Ovary (tissue), 7 donors: ENCODE measurements at regions not wholly inside any gene's neighbourhood (a gene's known extent, or its start where the extent isn't known, plus 50 kb on each side); places are given as distances from the start of the nearest gene placed in this dataset.

ENCODE experiments used
- DNase-seq, 5 donors: peaks; one replicate each; pipeline ENCODE4 v3.0.0-alpha.2; 2019 to 2020
- H3K27ac ChIP-seq, 2 donors: fragments of 200-600 bp; one replicate each; pipeline versions ENCODE4 v1.5.1 to v1.8.0; 2019 to 2022
- H3K27me3 ChIP-seq: fragments of 200-600 bp; one replicate; pipeline ENCODE4 v1.8.0; 2022
- H3K36me3 ChIP-seq: fragments of 200-600 bp; sonication (generic); one replicate; pipeline ENCODE4 v1.5.1; 2019
- H3K4me1 ChIP-seq: one replicate; pipeline ENCODE4 v1.8.1; 2013; ENCODE audit warnings: mild to moderate bottlenecking, moderate library complexity; ENCODE audit not compliant: insufficient read depth
- H3K4me3 ChIP-seq: fragments of 200-600 bp; sonication (generic); one replicate; pipeline ENCODE4 v1.5.1; 2017
- H3K9me3 ChIP-seq, 2 donors: fragments of 200-600 bp in 1 of 2; sonication (generic) in 1 of 2; one replicate each; pipeline versions ENCODE4 v1.5.1 to v1.8.1; 2013 to 2019; ENCODE audit warnings: mild to moderate bottlenecking in 1 of 2, moderate library complexity in 1 of 2
- CTCF ChIP-seq, 3 donors: fragments of 450-650 bp in 2 of 3; fragments of 200-600 bp in 1 of 3; IDR thresholded peaks; one replicate each; pipeline versions ENCODE4 v1.5.1 to v1.8.0; 2016 to 2022; ENCODE audit warnings: antibody characterized with exemption in 3 of 3, mild to moderate bottlenecking in 1 of 3
- EP300 ChIP-seq: sonication (generic); formaldehyde crosslinking; IDR thresholded peaks from one replicate; pipeline ENCODE4 v1.6.1; 2017; ENCODE audit warnings: antibody characterized with exemption
- POLR2A ChIP-seq: fragments of 450-650 bp; IDR thresholded peaks from one replicate; pipeline ENCODE4 v1.6.1; 2017; ENCODE audit warnings: antibody characterized with exemption, mild to moderate bottlenecking, moderate library complexity
- WGBS, 3 donors: extraction: QIAGEN DNeasy Blood & Tissue Kit in 1 of 3; methylation state at CpG; one replicate each; pipeline versions ENCODE4 v1.1.5 to v1.1.7; 2013 to 2017; 5-methylcytosine and 5-hydroxymethylcytosine counted together
- intact Hi-C, 4 donors: fragments of 100-400 bp; cut with DNase I; formaldehyde crosslinking; loops; one replicate each; pipeline versions ENCODE4 v1.11.0 to v1.15.1; 2022 to 2023
- donor health status: DM: no; HTN: no; CAD: no; lungs with moderate emphysema.
- donor health status: DM: no; HTN: no; CAD: no.
- donor health status: Bipolar disorder and iron deficiency.
- donor health status: DM: no; HTN: no; CAD: no.
- donor health status: DM: yes; HTN: yes; CAD: no.

DNA sequence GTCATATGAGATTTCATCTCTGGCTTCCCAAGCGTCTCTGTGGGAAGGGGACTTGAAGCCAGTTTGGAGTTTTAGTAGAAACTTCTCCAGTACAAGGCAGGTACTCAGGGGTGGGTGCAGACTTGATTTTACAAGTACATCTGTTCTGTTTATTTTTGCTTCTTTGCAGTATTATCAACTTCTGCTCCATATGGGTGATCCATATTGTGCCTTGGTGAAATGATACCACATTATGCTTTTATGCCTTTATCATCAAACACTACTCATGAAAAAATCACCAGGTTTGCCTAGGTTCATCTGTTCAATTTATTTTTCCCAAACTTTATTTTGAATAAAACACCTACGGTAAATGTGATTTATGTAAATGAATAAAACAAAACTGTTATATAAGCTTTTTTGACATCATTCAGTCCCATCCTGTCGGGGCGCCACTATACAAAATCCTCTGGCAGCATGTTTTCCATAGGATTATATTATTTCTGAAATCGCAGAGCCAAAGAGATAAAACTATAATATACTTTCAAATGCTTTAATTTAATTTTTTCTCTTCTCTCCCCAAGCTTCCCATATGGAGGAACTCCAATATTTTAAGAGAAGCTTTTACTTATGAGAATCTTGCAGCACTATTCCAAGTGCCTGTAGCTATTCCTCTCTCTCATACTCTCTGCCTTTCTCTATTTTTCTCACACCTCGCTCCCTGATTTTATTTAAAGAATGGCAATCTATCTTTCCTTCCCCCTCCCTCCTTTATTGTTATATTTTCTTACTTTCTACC lies 490.9 kb downstream of the RNF144A start:
- no peaks in the 10 kb centered on the region for H3K36me3 ChIP-seq
- intact Hi-C loops = no loop called here
- H3K9me3 ChIP-seq = no peaks in the 10 kb centered on the region
- no peak overlapping the region for H3K4me3 ChIP-seq
- WGBS, 3 donors = 93 to 95% (median 95%) methylated on average over 6 of the region's 6 CpGs
- no peaks in the 10 kb centered on the region for H3K4me1 ChIP-seq
- DNase-seq = no peak
- TF ChIP-seq EP300 (no peak), POLR2A (no peak), CTCF (IDR thresholded peaks at IDR 0.05) (no peak)
- no peak overlapping the region for H3K27ac ChIP-seq
- no peaks in the 10 kb centered on the region for H3K27me3 ChIP-seq

GRCh38 chr2:7411691-7412090 lies 494.5 kb downstream of the RNF144A start:
- DNase-seq = no peak
- H3K27ac ChIP-seq = no peak overlapping the region
- no peaks in the 10 kb centered on the region for H3K9me3 ChIP-seq
- H3K4me3 ChIP-seq = no peak overlapping the region
- no peaks in the 10 kb centered on the region for H3K36me3 ChIP-seq
- H3K27me3 ChIP-seq = no peaks in the 10 kb centered on the region
- intact Hi-C loops = no loop called here
- no peak for TF ChIP-seq EP300
- no peak for TF ChIP-seq CTCF (IDR thresholded peaks at IDR 0.05)
- no peak for TF ChIP-seq POLR2A
- H3K4me1 ChIP-seq = no peaks in the 10 kb centered on the region

GRCh38 chr2:7417845-7418742 lies 500.9 kb downstream of the RNF144A start:
- 66 to 69% (median 68%) methylated on average over 2 of the region's 2 CpGs for WGBS, 3 donors
- DNase-seq = no peak

GRCh38 chr2:7419186-7419585 lies 502.0 kb downstream of the RNF144A start:
- Histone ChIP-seq H3K9me3 (no peaks in the 10 kb centered on the region), H3K27me3 (no peaks in the 10 kb centered on the region), H3K36me3 (no peaks in the 10 kb centered on the region), H3K4me1 (no peaks in the 10 kb centered on the region), H3K4me3 (no peak overlapping the region), H3K27ac (no peak overlapping the region)
- no peak for DNase-seq
- intact Hi-C loops = no loop called here
- WGBS, 3 donors = 89 to 94% (median 90%) methylated on average over 1 of the region's 1 CpG
- TF ChIP-seq POLR2A = no peak
- no peak for TF ChIP-seq EP300
- no peak for TF ChIP-seq CTCF (IDR thresholded peaks at IDR 0.05)

More at GRCh38 chr2:7417845-7418742, 500.9 kb downstream of the RNF144A start:
- intact Hi-C loops = no loop called here
- no peak for TF ChIP-seq EP300
- TF ChIP-seq CTCF (IDR thresholded peaks at IDR 0.05) = no peak
- no peak for TF ChIP-seq POLR2A
- H3K4me3 ChIP-seq = no peak overlapping the region
- no peaks in the 10 kb centered on the region for H3K4me1 ChIP-seq
- H3K36me3 ChIP-seq = no peaks in the 10 kb centered on the region
- no peaks in the 10 kb centered on the region for H3K27me3 ChIP-seq
- no peak overlapping the region for H3K27ac ChIP-seq
- H3K9me3 ChIP-seq = no peaks in the 10 kb centered on the region
